DLD1 (cell line): ENCODE measurements at regions not wholly inside any gene's neighbourhood (a gene's known extent, or its start where the extent isn't known, plus 50 kb on each side); places are given as distances from the start of the nearest gene placed in this dataset.
"Not testable (repeated sequence)": the region's sequence is repeated elsewhere in the genome, so short reads cannot be mapped to it uniquely, and the experiment has no call there.

Experiments
- in situ Hi-C: cut with HindIII; loops from 2 replicates; pipeline ENCODE4 v1.10.0; 2017; ENCODE audit warnings: low sequenced_read_pairs

GRCh38 chr2:196276421-196276820, 105.0 kb upstream of the STK17B start:
- in situ Hi-C loops, result loop anchor here (10.0 kb wide), 1 partner anchor 112 kb away; no protein-coding TSS in a partner anchor

GRCh38 chr2:196277002-196277401, 105.6 kb upstream of the STK17B start:
- in situ Hi-C loops, result loop anchor here (10.0 kb wide), 1 partner anchor 112 kb away; no protein-coding TSS in a partner anchor

GRCh38 chr2:196278491-196278911, 107.1 kb upstream of the STK17B start:
- in situ Hi-C loops, result loop anchor here (10.0 kb wide), 1 partner anchor 114 kb away; no protein-coding TSS in a partner anchor

GRCh38 chr2:196279541-196279940, 108.2 kb upstream of the STK17B start:
- in situ Hi-C loops, result loop anchor here (10.0 kb wide), 1 partner anchor 115 kb away; no protein-coding TSS in a partner anchor

- in situ Hi-C loops, result no loop called here
Observed at GRCh38 chr2:196284144-196284844, 112.9 kb upstream of the STK17B start.

- in situ Hi-C loops, result no loop called here
Observed at GRCh38 chr2:196284866-196285557, 113.6 kb upstream of the STK17B start.

- in situ Hi-C loops, result no loop called here
Observed at GRCh38 chr2:196286821-196287220, 115.4 kb upstream of the STK17B start.

GRCh38 chr2:196287523-196287922, 116.1 kb upstream of the STK17B start:
- in situ Hi-C loops, result no loop called here

GRCh38 chr2:196288006-196288538, 116.7 kb upstream of the STK17B start:
- in situ Hi-C loops, result no loop called here

GRCh38 chr2:196289000-196289399, 117.6 kb upstream of the STK17B start:
- in situ Hi-C loops, result no loop called here

- in situ Hi-C loops, result no loop called here
Observed at GRCh38 chr2:196290136-196290535, 118.8 kb upstream of the STK17B start.

GRCh38 chr2:196290569-196290968, 119.2 kb upstream of the STK17B start:
- in situ Hi-C loops, result no loop called here

- in situ Hi-C loops, result no loop called here
Observed at GRCh38 chr2:196291426-196291825, 120.0 kb upstream of the STK17B start.

GRCh38 chr2:196291873-196292800, 120.8 kb upstream of the STK17B start:
- in situ Hi-C loops, result no loop called here

- in situ Hi-C loops, result no loop called here
Observed at GRCh38 chr2:196293751-196294515, 122.6 kb upstream of the STK17B start.

- in situ Hi-C loops, result no loop called here
Observed at GRCh38 chr2:196294516-196294909, 123.1 kb upstream of the STK17B start.

GRCh38 chr2:196295005-196295404, 123.6 kb upstream of the STK17B start:
- in situ Hi-C loops, result no loop called here

GRCh38 chr2:196298106-196298723, 126.8 kb upstream of the STK17B start:
- in situ Hi-C loops, result not testable (repeated sequence)

GRCh38 chr2:196307775-196308305, 136.5 kb upstream of the STK17B start:
- in situ Hi-C loops, result loop anchor here (10.0 kb wide), 1 partner anchor 127 kb away; no protein-coding TSS in a partner anchor
